ENCODE measurements at regions not wholly inside any gene's neighbourhood (a gene's known extent, or its start where the extent isn't known, plus 50 kb on each side); places are given as distances from the start of the nearest gene placed in this dataset.

DNA sequence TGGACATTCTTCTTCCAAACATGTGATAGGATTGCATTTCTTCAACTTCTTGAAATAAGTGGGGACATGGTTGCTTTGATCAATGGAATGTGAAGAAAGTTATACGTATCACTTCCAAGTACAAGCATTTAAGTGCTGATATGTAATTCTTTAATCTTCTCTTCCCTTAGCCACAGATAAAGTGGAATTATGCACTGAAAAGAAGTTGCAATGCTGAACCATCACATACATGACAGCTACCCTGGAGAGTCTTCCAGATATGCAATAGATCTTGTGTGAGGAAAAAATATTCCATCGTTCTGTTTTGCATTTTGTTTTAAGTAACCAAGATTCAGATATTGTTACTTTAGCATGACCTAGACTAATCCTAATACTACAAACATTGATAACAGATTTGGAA is 674.3 kb downstream of the NSUN3 start:
- TF ChIP-seq, protein P1, sequence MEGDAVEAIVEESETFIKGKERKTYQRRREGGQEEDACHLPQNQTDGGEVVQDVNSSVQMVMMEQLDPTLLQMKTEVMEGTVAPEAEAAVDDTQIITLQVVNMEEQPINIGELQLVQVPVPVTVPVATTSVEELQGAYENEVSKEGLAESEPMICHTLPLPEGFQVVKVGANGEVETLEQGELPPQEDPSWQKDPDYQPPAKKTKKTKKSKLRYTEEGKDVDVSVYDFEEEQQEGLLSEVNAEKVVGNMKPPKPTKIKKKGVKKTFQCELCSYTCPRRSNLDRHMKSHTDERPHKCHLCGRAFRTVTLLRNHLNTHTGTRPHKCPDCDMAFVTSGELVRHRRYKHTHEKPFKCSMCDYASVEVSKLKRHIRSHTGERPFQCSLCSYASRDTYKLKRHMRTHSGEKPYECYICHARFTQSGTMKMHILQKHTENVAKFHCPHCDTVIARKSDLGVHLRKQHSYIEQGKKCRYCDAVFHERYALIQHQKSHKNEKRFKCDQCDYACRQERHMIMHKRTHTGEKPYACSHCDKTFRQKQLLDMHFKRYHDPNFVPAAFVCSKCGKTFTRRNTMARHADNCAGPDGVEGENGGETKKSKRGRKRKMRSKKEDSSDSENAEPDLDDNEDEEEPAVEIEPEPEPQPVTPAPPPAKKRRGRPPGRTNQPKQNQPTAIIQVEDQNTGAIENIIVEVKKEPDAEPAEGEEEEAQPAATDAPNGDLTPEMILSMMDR (IDR thresholded peaks at IDR 0.05; ENCODE audit: insufficient read depth, low read depth, low read length) = no peak
- no peak for TF ChIP-seq EZH2 (IDR thresholded peaks at IDR 0.05; ENCODE audit: insufficient read depth, low read length)

Measured in astrocyte (in vitro differentiated cells and primary cell).